ENCODE measurements at regions not wholly inside any gene's neighbourhood (a gene's known extent, or its start where the extent isn't known, plus 50 kb on each side); places are given as distances from the start of the nearest gene placed in this dataset.
"Not testable (repeated sequence)": the region's sequence is repeated elsewhere in the genome, so short reads cannot be mapped to it uniquely, and the experiment has no call there.

GRCh38 chr6:116994447-116994846 lies 117.4 kb downstream of the RFX6 start:
- Histone ChIP-seq H3K27ac (no peak overlapping the region), H3K9me3 (no peaks in the 10 kb centered on the region), H3K36me3 (no peaks in the 10 kb centered on the region), H3K4me3 (no peak overlapping the region), H3K27me3 (replicated peaks; ENCODE audit: insufficient read depth) (no peaks in the 10 kb centered on the region), H3K4me1 (replicated peaks) (peaks cover 4% of the 10 kb centered on the region)
- DNase-seq (ENCODE audit: low spot score): no peak
- WGBS: 83% methylated on average over 5 of the region's 5 CpGs
- no peak for TF ChIP-seq POLR2AphosphoS5 (IDR thresholded peaks at IDR 0.05)
- no peak for TF ChIP-seq POLR2A (IDR thresholded peaks at IDR 0.05)
- no peak for TF ChIP-seq CTCF (IDR thresholded peaks at IDR 0.05)
- intact Hi-C loops (cut with DNase I): no loop called here

GRCh38 chr6:116996842-116997241 lies 119.8 kb downstream of the RFX6 start:
- Histone ChIP-seq H3K27ac (no peak overlapping the region), H3K4me3 (no peak overlapping the region), H3K4me1 (replicated peaks) (peaks cover 4% of the 10 kb centered on the region), H3K9me3 (no peaks in the 10 kb centered on the region), H3K27me3 (replicated peaks; ENCODE audit: insufficient read depth) (no peaks in the 10 kb centered on the region), H3K36me3 (no peaks in the 10 kb centered on the region)
- no peak for TF ChIP-seq CTCF (IDR thresholded peaks at IDR 0.05)
- no peak for TF ChIP-seq POLR2A (IDR thresholded peaks at IDR 0.05)
- no peak for TF ChIP-seq POLR2AphosphoS5 (IDR thresholded peaks at IDR 0.05)
- WGBS: 56% methylated on average over 5 of the region's 5 CpGs
- no peak for DNase-seq (ENCODE audit: low spot score)
- intact Hi-C loops (cut with DNase I): no loop called here

GRCh38 chr6:116997496-116997895 lies 120.5 kb downstream of the RFX6 start:
- no peak for DNase-seq (ENCODE audit: low spot score)
- intact Hi-C loops (cut with DNase I): no loop called here
- H3K27ac ChIP-seq: no peak overlapping the region
- no peak for TF ChIP-seq POLR2A (IDR thresholded peaks at IDR 0.05)
- no peak for TF ChIP-seq CTCF (IDR thresholded peaks at IDR 0.05)
- TF ChIP-seq POLR2AphosphoS5 (IDR thresholded peaks at IDR 0.05): no peak
- H3K36me3 ChIP-seq: no peaks in the 10 kb centered on the region
- WGBS: 77% methylated on average over 6 of the region's 6 CpGs
- H3K9me3 ChIP-seq: no peaks in the 10 kb centered on the region
- H3K4me3 ChIP-seq: no peak overlapping the region
- peaks cover 4% of the 10 kb centered on the region for H3K4me1 ChIP-seq (replicated peaks)
- no peaks in the 10 kb centered on the region for H3K27me3 ChIP-seq (replicated peaks; ENCODE audit: insufficient read depth)

- H3K9me3 ChIP-seq: no peaks in the 10 kb centered on the region
- DNase-seq (ENCODE audit: low spot score): no peak
- WGBS: 73% methylated on average over 3 of the region's 3 CpGs
- no peaks in the 10 kb centered on the region for H3K36me3 ChIP-seq
- no peaks in the 10 kb centered on the region for H3K4me1 ChIP-seq (replicated peaks)
- H3K4me3 ChIP-seq: no peak overlapping the region
- intact Hi-C loops (cut with DNase I): no loop called here
- H3K27me3 ChIP-seq (replicated peaks; ENCODE audit: insufficient read depth): no peaks in the 10 kb centered on the region
- no peak overlapping the region for H3K27ac ChIP-seq
- TF ChIP-seq POLR2A (IDR thresholded peaks at IDR 0.05) (no peak), POLR2AphosphoS5 (IDR thresholded peaks at IDR 0.05) (no peak), CTCF (IDR thresholded peaks at IDR 0.05) (no peak)
Observed at GRCh38 chr6:117007659-117008058, 130.6 kb downstream of the RFX6 start.

GRCh38 chr6:117008618-117009017 lies 131.6 kb downstream of the RFX6 start:
- WGBS: 67% methylated on average over 3 of the region's 3 CpGs
- Histone ChIP-seq H3K27ac (no peak overlapping the region), H3K4me3 (no peak overlapping the region), H3K4me1 (replicated peaks) (no peaks in the 10 kb centered on the region), H3K36me3 (no peaks in the 10 kb centered on the region), H3K27me3 (replicated peaks; ENCODE audit: insufficient read depth) (no peaks in the 10 kb centered on the region), H3K9me3 (no peaks in the 10 kb centered on the region)
- DNase-seq (ENCODE audit: low spot score): no peak
- intact Hi-C loops (cut with DNase I): no loop called here
- TF ChIP-seq POLR2AphosphoS5 (IDR thresholded peaks at IDR 0.05) (no peak), CTCF (IDR thresholded peaks at IDR 0.05) (no peak), POLR2A (IDR thresholded peaks at IDR 0.05) (no peak)

- intact Hi-C loops (cut with DNase I); H3K9me3 ChIP-seq; H3K27ac ChIP-seq; H3K36me3 ChIP-seq; H3K4me3 ChIP-seq; H3K27me3 ChIP-seq (replicated peaks; ENCODE audit: insufficient read depth); DNase-seq (ENCODE audit: low spot score); H3K4me1 ChIP-seq (replicated peaks): not testable (repeated sequence)
- 92% methylated on average over 42 of the region's 43 CpGs for WGBS
Observed at GRCh38 chr6:117014641-117015473, 137.8 kb downstream of the RFX6 start.

- DNase-seq (ENCODE audit: low spot score); H3K4me1 ChIP-seq (replicated peaks); intact Hi-C loops (cut with DNase I); H3K27me3 ChIP-seq (replicated peaks; ENCODE audit: insufficient read depth); H3K9me3 ChIP-seq; H3K27ac ChIP-seq; H3K36me3 ChIP-seq; H3K4me3 ChIP-seq: not testable (repeated sequence)
- 85% methylated on average over 4 of the region's 4 CpGs for WGBS
Observed at GRCh38 chr6:117015474-117015804, 138.4 kb downstream of the RFX6 start.
